H1 (cell line): ENCODE measurements at regions not wholly inside any gene's neighbourhood (a gene's known extent, or its start where the extent isn't known, plus 50 kb on each side); places are given as distances from the start of the nearest gene placed in this dataset.

Experiments
- CTCF ChIA-PET: fragments of 300-600 bp; sonication (Branson Sonifier 250); formaldehyde crosslinking; loops from one replicate; lab custom pipeline; 2021; ENCODE audit not compliant: partially characterized antibody; lab: Charles Lee
- POLR2A ChIA-PET: fragments of 300-600 bp; sonication (Branson Sonifier 250); formaldehyde crosslinking; loops from one replicate; lab custom pipeline; 2021; ENCODE audit warnings: inconsistent platforms; ENCODE audit not compliant: partially characterized antibody; lab: Charles Lee
- DNase-seq, 2 experiments: peaks; one replicate each; pipeline versions ENCODE4 v3.0.0 to v3.0.0-alpha.2; 2010 to 2022; ENCODE audit warnings: low spot score in 2 of 2, low read depth in 1 of 2, mixed read lengths in 1 of 2
- FAIRE-seq: peaks from 2 replicates; lab custom pipeline; 2011; peaks lifted over from hg19 to GRCh38; lab: Jason Lieb, UNC
- H2AFZ ChIP-seq: 2 replicates; pipeline ENCODE4 v1.8.1; 2012; ENCODE audit warnings: low read length, inconsistent platforms
- H2AK5ac ChIP-seq: 2 replicates; pipeline ENCODE4 v1.6.1; 2013; ENCODE audit warnings: low read depth, low read length
- H2BK120ac ChIP-seq: replicated peaks from 2 replicates; pipeline ENCODE3; 2013; ENCODE audit warnings: low read depth, low read length, inconsistent platforms
- H2BK12ac ChIP-seq: 2 replicates; pipeline ENCODE4 v1.6.1; 2013; ENCODE audit warnings: low read depth, low read length
- H2BK15ac ChIP-seq: 2 replicates; pipeline ENCODE4 v1.6.1; 2013; ENCODE audit warnings: low read length
- H2BK20ac ChIP-seq: 2 replicates; pipeline ENCODE4 v1.6.1; 2013; ENCODE audit warnings: low read length
- H2BK5ac ChIP-seq: 2 replicates; pipeline ENCODE4 v1.6.1; 2013; ENCODE audit warnings: low read depth, low read length
- H3K14ac ChIP-seq: 2 replicates; pipeline ENCODE4 v1.6.1; 2013; ENCODE audit warnings: inconsistent platforms; ENCODE audit not compliant: insufficient read length
- H3K18ac ChIP-seq: 2 replicates; pipeline ENCODE4 v1.6.1; 2013; ENCODE audit warnings: low read length; ENCODE audit errors: extremely low read depth
- H3K23ac ChIP-seq: 2 replicates; pipeline ENCODE4 v1.6.1; 2013; ENCODE audit warnings: inconsistent platforms; ENCODE audit not compliant: insufficient read length
- H3K23me2 ChIP-seq: 2 replicates; pipeline ENCODE4 v1.6.1; 2013; ENCODE audit warnings: low read depth, low read length
- H3K27ac ChIP-seq: 2 replicates; pipeline ENCODE4 v1.6.1; 2011; ENCODE audit warnings: low read depth, low read length, inconsistent platforms
- H3K27me3 ChIP-seq, 4 experiments: replicated peaks in 1 of 4; 1 replicate in 1 of 4; 2 replicates in 3 of 4; pipeline versions ENCODE4 v1.6.1 to v1.8.1; 2011 to 2013; ENCODE audit warnings: low read length in 3 of 4, mild to moderate bottlenecking in 3 of 4, inconsistent platforms in 2 of 4, mixed read lengths in 2 of 4, moderate library complexity in 1 of 4; ENCODE audit not compliant: control insufficient read depth in 3 of 4, insufficient read depth in 3 of 4; ENCODE audit errors: extremely low read depth in 1 of 4
- H3K36me3 ChIP-seq, 4 experiments: 2 replicates each; pipeline versions ENCODE4 v1.6.1 to v1.8.1; 2011 to 2013; ENCODE audit warnings: mild to moderate bottlenecking in 4 of 4, low read length in 3 of 4, moderate library complexity in 2 of 4, control low read depth in 1 of 4, inconsistent platforms in 1 of 4; ENCODE audit not compliant: insufficient read depth in 4 of 4, control insufficient read depth in 2 of 4
- H3K4ac ChIP-seq: replicated peaks from 2 replicates; pipeline ENCODE3; 2013; ENCODE audit warnings: low read length, low read depth, mixed read lengths, inconsistent platforms; ENCODE audit not compliant: insufficient read length
- H3K4me1 ChIP-seq, 4 experiments: replicated peaks in 1 of 4; 1 replicate in 1 of 4; 2 replicates in 3 of 4; pipeline versions ENCODE4 v1.6.1 to v1.8.1; 2011 to 2013; ENCODE audit warnings: low read length in 3 of 4, inconsistent platforms in 2 of 4, mixed read lengths in 1 of 4; ENCODE audit not compliant: insufficient read depth in 4 of 4, control insufficient read depth in 3 of 4
- H3K4me2 ChIP-seq, 2 experiments: 2 replicates each; pipeline versions ENCODE4 v1.6.1 to v1.8.1; 2011 to 2013; ENCODE audit warnings: low read depth in 2 of 2, low read length in 2 of 2, control low read depth in 1 of 2, inconsistent platforms in 1 of 2, mild to moderate bottlenecking in 1 of 2; ENCODE audit not compliant: insufficient read depth in 1 of 2
- H3K4me3 ChIP-seq, 4 experiments: fragments of 200-600, 300-600 bp in 1 of 4; sonication (generic), shearing (Covaris generic), sonication (Bioruptor Twin) in 1 of 4; 2 replicates each; pipeline versions ENCODE4 v1.5.1 to v1.8.1; 2011 to 2016; ENCODE audit warnings: low read length in 4 of 4, low read depth in 3 of 4, control low read depth in 2 of 4, inconsistent platforms in 2 of 4, mild to moderate bottlenecking in 2 of 4, mixed read lengths in 1 of 4, moderate library complexity in 1 of 4; ENCODE audit not compliant: insufficient read depth in 2 of 4; ENCODE audit errors: extremely low read depth in 1 of 4
- H3K56ac ChIP-seq: replicated peaks from 2 replicates; pipeline ENCODE3; 2013; ENCODE audit warnings: low read depth, mild to moderate bottlenecking, mixed read lengths, low read length, inconsistent platforms; ENCODE audit not compliant: insufficient read length
- H3K79me1 ChIP-seq: 2 replicates; pipeline ENCODE4 v1.6.1; 2013; ENCODE audit warnings: low read depth, low read length, control low read depth
- H3K79me2 ChIP-seq, 2 experiments: 2 replicates each; pipeline versions ENCODE4 v1.6.1 to v1.8.1; 2012 to 2013; ENCODE audit warnings: low read length in 2 of 2, mild to moderate bottlenecking in 2 of 2, inconsistent platforms in 1 of 2; ENCODE audit not compliant: insufficient read depth in 2 of 2, control insufficient read depth in 1 of 2
- H3K9ac ChIP-seq, 4 experiments: replicated peaks in 1 of 4; 1 replicate in 1 of 4; 2 replicates in 3 of 4; pipeline versions ENCODE4 v1.6.1 to v1.8.1; 2011 to 2013; ENCODE audit warnings: low read depth in 3 of 4, low read length in 3 of 4, control low read depth in 2 of 4, mild to moderate bottlenecking in 2 of 4, moderate library complexity in 2 of 4, inconsistent platforms in 1 of 4; ENCODE audit errors: extremely low read depth in 1 of 4
- H3K9me3 ChIP-seq, 2 experiments: 2 replicates each; pipeline versions ENCODE4 v1.6.1 to v1.8.1; 2012 to 2013; ENCODE audit warnings: mild to moderate bottlenecking in 2 of 2, moderate library complexity in 2 of 2, control low read depth in 1 of 2, inconsistent platforms in 1 of 2, low read depth in 1 of 2, low read length in 1 of 2, mixed read lengths in 1 of 2; ENCODE audit not compliant: insufficient read depth in 2 of 2
- H4K20me1 ChIP-seq, 2 experiments: replicated peaks in 1 of 2; 2 replicates each; pipeline versions ENCODE3 to v1.8.1; 2011 to 2013; ENCODE audit warnings: inconsistent platforms in 2 of 2, low read length in 2 of 2, mild to moderate bottlenecking in 1 of 2; ENCODE audit not compliant: insufficient read depth in 2 of 2, control insufficient read depth in 1 of 2
- H4K5ac ChIP-seq: 2 replicates; pipeline ENCODE4 v1.6.1; 2013; ENCODE audit warnings: low read length, low read depth, mixed read lengths, inconsistent platforms; ENCODE audit not compliant: insufficient read length
- H4K8ac ChIP-seq: 2 replicates; pipeline ENCODE4 v1.8.0; 2013; ENCODE audit warnings: mild to moderate bottlenecking, moderate library complexity, low read length, inconsistent platforms; ENCODE audit not compliant: insufficient read depth; ENCODE audit errors: extremely low read depth
- H4K91ac ChIP-seq: replicated peaks from 2 replicates; pipeline ENCODE3; 2013; ENCODE audit warnings: low read length, mixed read lengths, inconsistent platforms; ENCODE audit not compliant: insufficient read length
- CTBP2 ChIP-seq: IDR thresholded peaks from 2 replicates; pipeline ENCODE4 v1.7.0; 2011; ENCODE audit warnings: borderline replicate concordance, mild to moderate bottlenecking, moderate library complexity, mixed read lengths, low read length; ENCODE audit not compliant: insufficient read depth, insufficient read length
- GABPA ChIP-seq: IDR thresholded peaks from 2 replicates; pipeline ENCODE4 v1.6.1; 2011; ENCODE audit warnings: mild to moderate bottlenecking, low read length, moderate library complexity, borderline replicate concordance; ENCODE audit not compliant: insufficient read depth
- POLR2AphosphoS5 ChIP-seq: IDR thresholded peaks from 2 replicates; pipeline ENCODE4 v1.6.1; 2011; ENCODE audit warnings: low read depth, low read length
- RXRA ChIP-seq: IDR thresholded peaks from 2 replicates; pipeline ENCODE4 v1.6.1; 2011; ENCODE audit warnings: low read depth, mild to moderate bottlenecking, low read length, moderate library complexity; ENCODE audit not compliant: insufficient read depth
- SIN3A ChIP-seq, 2 experiments: IDR thresholded peaks in 1 of 2; conservative IDR thresholded peaks in 1 of 2; 2 replicates each; pipeline ENCODE4 v1.6.1; 2011 to 2012; ENCODE audit warnings: low read length in 2 of 2, improper control_type of control experiment in 1 of 2, low read depth in 1 of 2, mild to moderate bottlenecking in 1 of 2
- WGBS, 2 experiments: shearing (Covaris generic) in 1 of 2; methylation state at CpG; one replicate each; pipeline versions ENCODE4 v1.1.6 to v1.1.7; 2013 to 2015; ENCODE audit warnings: low lambda C conversion rate in 2 of 2, mixed read lengths in 2 of 2, inconsistent platforms in 1 of 2, low coverage in 1 of 2, missing lambda C conversion rate in 1 of 2; ENCODE audit not compliant: insufficient replicate concordance in 2 of 2, insufficient coverage in 1 of 2, insufficient read length in 1 of 2; ENCODE audit errors: extremely low coverage in 1 of 2, missing lambda C conversion rate in 1 of 2; 5-methylcytosine and 5-hydroxymethylcytosine counted together

GRCh38 chrX:39507034-39507433 lies 590.7 kb downstream of the BCOR start:
- Histone ChIP-seq H3K4me3 (no peak overlapping the region), H4K20me1 (no peaks in the 10 kb centered on the region), H2BK5ac (no peak overlapping the region), H3K23ac (no peak overlapping the region), H2BK120ac (no peak overlapping the region), H3K23me2 (no peaks in the 10 kb centered on the region), H4K5ac (no peak overlapping the region), H3K36me3 (no peaks in the 10 kb centered on the region)
- no peak for TF ChIP-seq POLR2AphosphoS5
- no peak for TF ChIP-seq SIN3A (conservative IDR thresholded peaks at IDR 0.05 in 1 of 2, IDR thresholded peaks at IDR 0.05 in 1 of 2; ENCODE audit: low read depth in 1 of 2, low read length in 2 of 2)
- no peak for TF ChIP-seq RXRA
- TF ChIP-seq CTBP2: no peak
- no peak for TF ChIP-seq GABPA
- TF ChIP-seq, all 59 proteins: peak for 0
- H3K4me1 ChIP-seq: no peaks in the 10 kb centered on the region
- POLR2A ChIA-PET: no interaction called here
- no peak overlapping the region for H3K14ac ChIP-seq
- CTCF ChIA-PET: interaction anchor here (0.6 to 1.8 kb wide), 2 partner anchors 29 to 358 kb away, joined by 3 to 6 read pairs; no protein-coding TSS in a partner anchor
- H2AFZ ChIP-seq: no peak overlapping the region; the same call in 1 of the 2 replicates
- no peak overlapping the region for H3K27ac ChIP-seq
- H2BK12ac ChIP-seq: no peak overlapping the region
- no peak overlapping the region for H3K56ac ChIP-seq
- H4K8ac ChIP-seq: no peak overlapping the region
- H3K79me2 ChIP-seq: no peaks in the 10 kb centered on the region
- no peak overlapping the region for H2BK15ac ChIP-seq
- no peak overlapping the region for H4K91ac ChIP-seq
- peaks cover 6 to 7% of the 10 kb centered on the region in 2 experiments; a peak in 2 of 4 replicates for H3K9me3 ChIP-seq
- no peak overlapping the region for H2AK5ac ChIP-seq
- no peak overlapping the region for H3K9ac ChIP-seq
- H3K4ac ChIP-seq: no peak overlapping the region
- WGBS, 2 experiments: 89% methylated on average over 7 of the region's 8 CpGs; no CpG with 5 or more reads in 1 of the 2 experiments
- H3K4me2 ChIP-seq: no peak overlapping the region
- H3K27me3 ChIP-seq: no peaks in the 10 kb centered on the region
- FAIRE-seq: no peak
- DNase-seq: no peak
- H2BK20ac ChIP-seq: no peak overlapping the region
- H3K79me1 ChIP-seq: no peaks in the 10 kb centered on the region
- H3K18ac ChIP-seq: no peak overlapping the region
